ENCODE measurements at regions not wholly inside any gene's neighbourhood (a gene's known extent, or its start where the extent isn't known, plus 50 kb on each side); places are given as distances from the start of the nearest gene placed in this dataset.

GRCh38 chr6:134680021-134680420 lies 269.9 kb downstream of the ALDH8A1 start:
- H3K4me3 ChIP-seq (ENCODE audit: low read depth, low read length), result no peak overlapping the region
- no peak for TF ChIP-seq CTCF (IDR thresholded peaks at IDR 0.05; ENCODE audit: insufficient read depth, low read depth, low read length)
- CTCF ChIA-PET, result no interaction called here
- no peaks in the 10 kb centered on the region for H3K36me3 ChIP-seq (ENCODE audit: control insufficient read depth, insufficient read depth, low read length)
- no peaks in the 10 kb centered on the region for H3K27me3 ChIP-seq (ENCODE audit: control insufficient read depth, insufficient read depth, low read length)
- POLR2A ChIA-PET, result no interaction called here
- DNase-seq (ENCODE audit: low read depth), result no peak

- DNase-seq (ENCODE audit: low read depth), result no peak
- Histone ChIP-seq H3K4me3 (ENCODE audit: low read depth, low read length) (no peak overlapping the region), H3K36me3 (ENCODE audit: control insufficient read depth, insufficient read depth, low read length) (no peaks in the 10 kb centered on the region), H3K27me3 (ENCODE audit: control insufficient read depth, insufficient read depth, low read length) (no peaks in the 10 kb centered on the region)
- CTCF ChIA-PET, result no interaction called here
- POLR2A ChIA-PET, result no interaction called here
- no peak for TF ChIP-seq CTCF (IDR thresholded peaks at IDR 0.05; ENCODE audit: insufficient read depth, low read depth, low read length)
These were observed 271.4 kb downstream of the ALDH8A1 start for GRCh38 chr6:134678436-134678889.

GRCh38 chr6:134676307-134677281 lies 273.3 kb downstream of the ALDH8A1 start:
- Histone ChIP-seq H3K4me3 (ENCODE audit: low read depth, low read length) (no peak overlapping the region), H3K36me3 (ENCODE audit: control insufficient read depth, insufficient read depth, low read length) (no peaks in the 10 kb centered on the region), H3K27me3 (ENCODE audit: control insufficient read depth, insufficient read depth, low read length) (no peaks in the 10 kb centered on the region)
- ChIA-PET CTCF (no interaction called here), POLR2A (no interaction called here)
- no peak for TF ChIP-seq CTCF (IDR thresholded peaks at IDR 0.05; ENCODE audit: insufficient read depth, low read depth, low read length)
- DNase-seq (ENCODE audit: low read depth), result no peak

- no peak overlapping the region for H3K4me3 ChIP-seq (ENCODE audit: low read depth, low read length)
- TF ChIP-seq CTCF (IDR thresholded peaks at IDR 0.05; ENCODE audit: insufficient read depth, low read depth, low read length), result no peak
- ChIA-PET CTCF (interaction anchor here (1.0 to 1.1 kb wide), 2 partner anchors 8 to 35 kb away, joined by 3 read pairs; no protein-coding TSS in a partner anchor), POLR2A (no interaction called here)
- H3K27me3 ChIP-seq (ENCODE audit: control insufficient read depth, insufficient read depth, low read length), result no peaks in the 10 kb centered on the region
- no peak for DNase-seq (ENCODE audit: low read depth)
- no peaks in the 10 kb centered on the region for H3K36me3 ChIP-seq (ENCODE audit: control insufficient read depth, insufficient read depth, low read length)
These were observed 274.5 kb downstream of the ALDH8A1 start for GRCh38 chr6:134675110-134676054.

GRCh38 chr6:134674562-134674961 lies 275.3 kb downstream of the ALDH8A1 start:
- Histone ChIP-seq H3K36me3 (ENCODE audit: control insufficient read depth, insufficient read depth, low read length) (no peaks in the 10 kb centered on the region), H3K27me3 (ENCODE audit: control insufficient read depth, insufficient read depth, low read length) (no peaks in the 10 kb centered on the region), H3K4me3 (ENCODE audit: low read depth, low read length) (no peak overlapping the region)
- POLR2A ChIA-PET, result no interaction called here
- CTCF ChIA-PET, result interaction anchor here (1.0 to 1.1 kb wide), 2 partner anchors 9 to 34 kb away, joined by 3 read pairs; no protein-coding TSS in a partner anchor
- TF ChIP-seq CTCF (IDR thresholded peaks at IDR 0.05; ENCODE audit: insufficient read depth, low read depth, low read length), result no peak
- no peak for DNase-seq (ENCODE audit: low read depth)

Data from BJ (cell line).